ENCODE measurements at regions not wholly inside any gene's neighbourhood (a gene's known extent, or its start where the extent isn't known, plus 50 kb on each side); places are given as distances from the start of the nearest gene placed in this dataset.
"Not testable (repeated sequence)": the region's sequence is repeated elsewhere in the genome, so short reads cannot be mapped to it uniquely, and the experiment has no call there.

GRCh38 chr19:30097746-30098280, 155.8 kb downstream of the URI1 start:
- no peaks in the 10 kb centered on the region for H3K36me3 Mint-ChIP-seq (ENCODE audit: low read depth)
- no peak overlapping the region for H3K4me3 Mint-ChIP-seq
- H3K9me3 Mint-ChIP-seq = no peaks in the 10 kb centered on the region
- no peaks in the 10 kb centered on the region for H3K27me3 Mint-ChIP-seq
- POLR2A ChIA-PET = no interaction called here
- DNase-seq = no peak
- CTCF ChIA-PET = no interaction called here
- no peaks in the 10 kb centered on the region for H3K4me1 Mint-ChIP-seq
- no peak overlapping the region for H3K27ac Mint-ChIP-seq

DNA sequence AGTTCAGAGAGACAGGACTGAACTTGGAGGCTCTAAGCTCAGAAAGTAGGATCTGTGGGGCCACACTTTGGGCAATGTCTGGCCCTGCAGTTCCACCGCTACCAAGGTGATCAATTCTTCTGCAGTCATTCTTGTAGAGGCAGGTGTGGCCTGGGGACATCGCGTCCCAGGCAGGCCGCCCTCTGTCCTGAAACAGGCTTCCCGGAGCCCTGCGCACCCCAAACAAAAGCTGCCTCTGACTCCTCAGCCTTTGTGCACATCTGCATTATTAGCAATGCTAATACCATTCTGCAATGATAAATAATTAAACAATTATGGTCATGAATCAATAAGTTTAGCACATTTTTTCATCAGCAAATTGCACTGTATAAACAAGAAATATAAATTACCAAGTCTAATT, 160.2 kb downstream of the URI1 start:
- no peak overlapping the region for H3K4me3 Mint-ChIP-seq
- ChIA-PET CTCF (no interaction called here), POLR2A (no interaction called here)
- no peak overlapping the region for H3K27ac Mint-ChIP-seq
- H3K9me3 Mint-ChIP-seq = no peaks in the 10 kb centered on the region
- no peaks in the 10 kb centered on the region for H3K4me1 Mint-ChIP-seq
- DNase-seq = no peak
- no peaks in the 10 kb centered on the region for H3K36me3 Mint-ChIP-seq (ENCODE audit: low read depth)
- peaks cover 1% of the 10 kb centered on the region for H3K27me3 Mint-ChIP-seq

DNA sequence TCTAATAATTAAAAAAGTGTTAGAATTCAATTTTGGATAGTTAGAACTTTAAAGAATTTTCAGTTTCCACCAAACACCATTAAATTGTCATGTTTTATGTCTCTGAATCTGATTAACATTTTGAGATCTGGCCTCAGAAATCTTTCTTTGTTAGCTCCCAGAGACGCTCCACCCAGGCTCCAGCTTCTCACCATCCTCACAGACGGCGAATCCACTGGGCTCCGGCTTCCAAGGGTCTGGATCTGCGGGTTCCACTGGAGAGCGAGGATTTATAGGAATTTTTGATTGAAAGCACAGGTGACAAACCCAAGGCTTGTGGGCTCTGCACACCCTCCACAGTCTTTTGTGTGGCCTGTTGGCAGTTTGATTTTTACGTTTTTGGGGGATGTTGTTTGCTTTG, 160.6 kb downstream of the URI1 start:
- POLR2A ChIA-PET = no interaction called here
- no peaks in the 10 kb centered on the region for H3K9me3 Mint-ChIP-seq
- H3K27ac Mint-ChIP-seq = no peak overlapping the region
- H3K4me3 Mint-ChIP-seq = no peak overlapping the region
- H3K36me3 Mint-ChIP-seq (ENCODE audit: low read depth) = no peaks in the 10 kb centered on the region
- no peak for DNase-seq
- H3K4me1 Mint-ChIP-seq = no peaks in the 10 kb centered on the region
- peaks cover 3% of the 10 kb centered on the region for H3K27me3 Mint-ChIP-seq
- CTCF ChIA-PET = no interaction called here

DNA sequence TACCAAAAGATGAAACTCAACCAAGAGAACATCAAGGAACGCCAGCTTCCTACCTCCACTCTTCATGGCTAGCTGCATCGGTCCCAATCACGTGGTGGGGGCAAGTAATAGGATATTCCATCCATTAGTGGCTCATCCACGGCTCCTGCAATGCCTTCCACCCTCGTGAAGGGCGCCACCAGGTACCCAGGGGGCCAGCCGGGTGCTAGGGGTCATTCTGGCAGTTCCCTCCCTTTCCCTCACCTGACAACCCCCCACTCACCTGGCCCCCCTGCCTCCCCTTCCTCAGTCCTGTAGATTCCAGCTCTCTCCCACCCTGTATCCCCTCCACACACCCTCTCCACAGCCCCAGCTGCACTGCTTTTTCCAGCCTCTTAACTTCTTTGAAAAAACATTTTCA, 161.9 kb downstream of the URI1 start:
- ChIA-PET POLR2A (no interaction called here), CTCF (interaction anchor here (0.7 kb wide), 1 partner anchor 41 kb away, joined by 3 read pairs; no protein-coding TSS in a partner anchor)
- Mint-ChIP-seq H3K4me1 (no peaks in the 10 kb centered on the region), H3K36me3 (ENCODE audit: low read depth) (no peaks in the 10 kb centered on the region), H3K27ac (no peak overlapping the region), H3K9me3 (no peaks in the 10 kb centered on the region), H3K27me3 (peaks cover 3% of the 10 kb centered on the region), H3K4me3 (no peak overlapping the region)
- no peak for DNase-seq

GRCh38 chr19:30105316-30105715, 163.3 kb downstream of the URI1 start:
- DNase-seq = no peak
- CTCF ChIA-PET = no interaction called here
- POLR2A ChIA-PET = no interaction called here
- no peaks in the 10 kb centered on the region for H3K9me3 Mint-ChIP-seq
- no peak overlapping the region for H3K4me3 Mint-ChIP-seq
- H3K27ac Mint-ChIP-seq = no peak overlapping the region
- no peaks in the 10 kb centered on the region for H3K36me3 Mint-ChIP-seq (ENCODE audit: low read depth)
- peaks cover 3% of the 10 kb centered on the region for H3K27me3 Mint-ChIP-seq
- H3K4me1 Mint-ChIP-seq = no peaks in the 10 kb centered on the region

DNA sequence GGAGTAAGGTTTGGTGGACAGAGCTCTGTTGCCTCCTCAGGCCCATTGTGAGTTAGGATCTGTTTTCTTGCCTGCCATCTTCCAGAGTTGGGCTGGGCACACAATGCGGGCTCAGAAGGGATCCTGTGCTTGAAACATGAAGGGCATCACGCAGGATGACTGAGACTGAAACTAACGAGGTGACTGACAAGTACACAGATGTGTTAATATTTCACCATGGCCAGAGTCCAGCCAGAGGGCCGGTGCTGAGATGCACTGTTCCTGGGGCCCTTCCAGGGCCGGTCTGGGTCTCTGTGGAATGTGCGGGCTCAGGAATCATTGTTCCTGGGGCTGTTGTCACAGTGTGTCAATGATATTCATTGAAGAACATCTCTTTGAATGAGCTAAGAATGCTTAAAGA, 163.7 kb downstream of the URI1 start:
- Mint-ChIP-seq H3K27me3 (peaks cover 3% of the 10 kb centered on the region), H3K36me3 (ENCODE audit: low read depth) (no peaks in the 10 kb centered on the region), H3K4me1 (no peaks in the 10 kb centered on the region), H3K27ac (no peak overlapping the region), H3K4me3 (no peak overlapping the region), H3K9me3 (no peaks in the 10 kb centered on the region)
- ChIA-PET CTCF (no interaction called here), POLR2A (no interaction called here)
- no peak for DNase-seq

- Mint-ChIP-seq H3K36me3 (ENCODE audit: low read depth) (no peaks in the 10 kb centered on the region), H3K27ac (no peak overlapping the region), H3K4me1 (no peaks in the 10 kb centered on the region), H3K9me3 (no peaks in the 10 kb centered on the region), H3K27me3 (peaks cover 3% of the 10 kb centered on the region), H3K4me3 (no peak overlapping the region)
- DNase-seq = no peak
- CTCF ChIA-PET = no interaction called here
- POLR2A ChIA-PET = no interaction called here
Measured at GRCh38 chr19:30106417-30107095, 164.5 kb downstream of the URI1 start.

DNA sequence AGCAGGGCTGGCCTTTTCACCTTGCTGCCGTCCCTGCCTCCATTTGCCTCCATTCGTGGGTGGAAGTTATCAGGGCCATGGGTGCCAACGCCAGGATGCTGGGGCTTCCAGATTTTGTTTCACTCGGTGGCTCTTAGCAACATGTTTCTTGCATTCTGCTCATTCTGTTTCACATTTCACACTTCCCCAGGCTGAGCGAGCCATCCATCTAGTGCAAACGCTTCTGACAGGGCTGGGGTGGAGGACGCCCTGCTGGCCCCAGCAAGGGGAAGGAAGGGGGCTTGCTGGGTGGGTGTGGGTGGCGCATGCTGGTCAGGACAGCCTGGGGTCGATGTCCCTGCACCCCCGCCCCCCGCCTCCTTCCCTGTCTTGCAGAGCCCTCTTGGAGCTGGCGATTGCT, 165.2 kb downstream of the URI1 start:
- no peaks in the 10 kb centered on the region for H3K9me3 Mint-ChIP-seq
- ChIA-PET POLR2A (no interaction called here), CTCF (no interaction called here)
- peaks cover 3% of the 10 kb centered on the region for H3K27me3 Mint-ChIP-seq
- no peak overlapping the region for H3K4me3 Mint-ChIP-seq
- no peaks in the 10 kb centered on the region for H3K36me3 Mint-ChIP-seq (ENCODE audit: low read depth)
- no peaks in the 10 kb centered on the region for H3K4me1 Mint-ChIP-seq
- DNase-seq = no peak
- no peak overlapping the region for H3K27ac Mint-ChIP-seq

DNA sequence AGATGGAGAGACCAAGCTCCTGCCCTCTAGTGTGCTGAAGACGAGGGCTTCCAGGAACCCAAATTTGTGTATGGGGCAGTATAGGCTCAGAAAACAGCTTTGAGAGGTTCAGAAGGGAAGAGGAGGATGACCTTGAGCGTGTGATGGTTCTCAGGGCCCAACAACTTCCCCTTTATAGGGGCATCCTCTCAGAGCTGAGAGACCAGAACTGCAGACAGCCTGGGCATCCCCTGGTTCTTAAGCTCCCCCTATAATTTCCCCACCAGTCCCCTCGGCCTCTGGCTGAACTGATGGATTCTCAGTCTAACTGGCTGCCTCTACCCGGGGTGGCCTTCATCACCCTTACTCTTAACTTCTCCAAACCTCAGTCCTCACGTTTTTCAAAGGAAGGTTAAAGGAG, 167.5 kb downstream of the URI1 start:
- CTCF ChIA-PET = no interaction called here
- no peak overlapping the region for H3K4me3 Mint-ChIP-seq
- DNase-seq = no peak
- no peaks in the 10 kb centered on the region for H3K4me1 Mint-ChIP-seq
- no peaks in the 10 kb centered on the region for H3K36me3 Mint-ChIP-seq (ENCODE audit: low read depth)
- peaks cover 2% of the 10 kb centered on the region for H3K27me3 Mint-ChIP-seq
- H3K27ac Mint-ChIP-seq = no peak overlapping the region
- POLR2A ChIA-PET = no interaction called here
- H3K9me3 Mint-ChIP-seq = no peaks in the 10 kb centered on the region

- Mint-ChIP-seq H3K27ac (no peak overlapping the region), H3K27me3 (peaks cover 2% of the 10 kb centered on the region), H3K4me1 (no peaks in the 10 kb centered on the region), H3K9me3 (no peaks in the 10 kb centered on the region), H3K4me3 (no peak overlapping the region), H3K36me3 (ENCODE audit: low read depth) (no peaks in the 10 kb centered on the region)
- POLR2A ChIA-PET = no interaction called here
- DNase-seq = no peak
- CTCF ChIA-PET = interaction anchor here (0.8 kb wide), 1 partner anchor 26 kb away, joined by 4 read pairs; no protein-coding TSS in a partner anchor
Measured at GRCh38 chr19:30111021-30111855, 169.2 kb downstream of the URI1 start.

- ChIA-PET CTCF (no interaction called here), POLR2A (no interaction called here)
- no peaks in the 10 kb centered on the region for H3K9me3 Mint-ChIP-seq
- no peaks in the 10 kb centered on the region for H3K4me1 Mint-ChIP-seq
- no peak overlapping the region for H3K27ac Mint-ChIP-seq
- H3K36me3 Mint-ChIP-seq (ENCODE audit: low read depth) = no peaks in the 10 kb centered on the region
- no peak for DNase-seq
- H3K4me3 Mint-ChIP-seq = no peak overlapping the region
- peaks cover 2% of the 10 kb centered on the region for H3K27me3 Mint-ChIP-seq
Measured at GRCh38 chr19:30112171-30112570, 170.1 kb downstream of the URI1 start.

- no peak overlapping the region for H3K27ac Mint-ChIP-seq
- POLR2A ChIA-PET = no interaction called here
- H3K4me3 Mint-ChIP-seq = no peak overlapping the region
- CTCF ChIA-PET = no interaction called here
- DNase-seq = no peak
- no peaks in the 10 kb centered on the region for H3K36me3 Mint-ChIP-seq (ENCODE audit: low read depth)
- H3K4me1 Mint-ChIP-seq = no peaks in the 10 kb centered on the region
- no peaks in the 10 kb centered on the region for H3K9me3 Mint-ChIP-seq
- no peaks in the 10 kb centered on the region for H3K27me3 Mint-ChIP-seq
Measured at GRCh38 chr19:30112666-30113065, 170.6 kb downstream of the URI1 start.

GRCh38 chr19:30113186-30113585, 171.1 kb downstream of the URI1 start:
- Mint-ChIP-seq H3K36me3 (ENCODE audit: low read depth) (no peaks in the 10 kb centered on the region), H3K9me3 (no peaks in the 10 kb centered on the region), H3K27me3 (no peaks in the 10 kb centered on the region), H3K4me3 (no peak overlapping the region), H3K4me1 (no peaks in the 10 kb centered on the region), H3K27ac (no peak overlapping the region)
- ChIA-PET CTCF (no interaction called here), POLR2A (no interaction called here)
- DNase-seq = no peak

GRCh38 chr19:30114095-30114494, 172.1 kb downstream of the URI1 start:
- CTCF ChIA-PET; H3K4me3 Mint-ChIP-seq; DNase-seq; H3K9me3 Mint-ChIP-seq; H3K27me3 Mint-ChIP-seq; H3K27ac Mint-ChIP-seq; POLR2A ChIA-PET; H3K4me1 Mint-ChIP-seq; H3K36me3 Mint-ChIP-seq (ENCODE audit: low read depth): not testable (repeated sequence)
